ENCODE measurements at regions not wholly inside any gene's neighbourhood (a gene's known extent, or its start where the extent isn't known, plus 50 kb on each side); places are given as distances from the start of the nearest gene placed in this dataset.
"Not testable (repeated sequence)": the region's sequence is repeated elsewhere in the genome, so short reads cannot be mapped to it uniquely, and the experiment has no call there.

DNA sequence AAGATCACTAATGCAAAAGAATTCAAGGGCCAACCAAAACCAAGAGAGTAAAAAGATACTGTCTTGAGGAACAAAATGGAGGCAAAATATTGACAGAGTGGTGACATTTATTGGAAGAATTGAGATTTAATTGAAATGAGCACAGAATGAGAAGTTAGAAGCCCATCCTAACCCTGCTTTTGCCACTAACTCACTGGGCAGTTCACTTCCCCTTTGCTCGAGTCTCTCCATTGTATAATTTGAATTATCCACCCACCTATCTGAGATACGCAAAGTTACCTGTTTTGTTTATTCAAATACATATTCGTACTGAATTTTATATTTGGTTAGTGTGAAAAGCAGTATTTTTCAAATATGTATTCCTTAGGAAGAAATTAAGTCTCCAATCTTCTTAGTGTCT lies 204.5 kb upstream of the PRDM1 start:
- no peak for DNase-seq (ENCODE audit: low read depth)

DNA sequence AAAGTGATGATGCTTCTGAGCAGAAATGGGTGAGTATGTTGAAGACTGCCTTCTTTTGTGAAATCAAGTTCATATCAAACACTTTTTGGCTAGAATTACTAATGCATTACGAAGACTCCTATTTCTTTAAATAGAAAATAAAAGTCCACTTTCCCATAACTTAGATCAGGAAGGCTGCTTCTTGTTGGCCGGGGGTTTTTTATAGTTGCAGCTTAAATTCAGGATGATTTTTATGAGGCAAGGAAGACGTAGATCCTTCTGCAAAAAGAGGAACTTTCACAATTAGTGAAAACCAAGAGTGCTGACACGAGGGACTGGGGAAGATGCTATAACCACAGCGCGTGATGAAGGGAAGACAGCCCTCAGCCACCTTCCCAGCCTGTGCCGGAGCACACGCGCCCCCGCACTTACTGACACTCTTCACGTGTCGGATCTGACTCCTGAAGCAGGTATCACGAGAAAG lies 206.1 kb upstream of the PRDM1 start:
- DNase-seq (ENCODE audit: low read depth): no peak

DNA sequence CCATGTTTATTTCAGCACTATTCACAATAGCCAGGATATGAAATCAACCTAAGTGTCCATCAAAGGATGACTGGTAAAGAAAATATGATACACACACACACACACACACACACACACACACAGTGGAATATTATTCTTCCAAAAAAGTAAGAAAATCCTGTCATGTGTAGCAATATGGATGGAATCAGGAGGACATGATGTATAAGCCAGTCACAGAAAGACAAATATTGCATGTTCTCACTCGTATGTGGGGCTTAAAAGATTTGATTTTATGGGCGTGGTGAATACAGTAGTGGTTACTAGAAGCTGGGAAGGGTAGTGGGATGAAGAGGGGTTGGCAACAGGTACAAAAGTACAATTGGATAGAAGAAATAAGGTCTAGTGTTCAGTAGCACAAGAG lies 207.0 kb upstream of the PRDM1 start:
- DNase-seq (ENCODE audit: low read depth): no peak

DNA sequence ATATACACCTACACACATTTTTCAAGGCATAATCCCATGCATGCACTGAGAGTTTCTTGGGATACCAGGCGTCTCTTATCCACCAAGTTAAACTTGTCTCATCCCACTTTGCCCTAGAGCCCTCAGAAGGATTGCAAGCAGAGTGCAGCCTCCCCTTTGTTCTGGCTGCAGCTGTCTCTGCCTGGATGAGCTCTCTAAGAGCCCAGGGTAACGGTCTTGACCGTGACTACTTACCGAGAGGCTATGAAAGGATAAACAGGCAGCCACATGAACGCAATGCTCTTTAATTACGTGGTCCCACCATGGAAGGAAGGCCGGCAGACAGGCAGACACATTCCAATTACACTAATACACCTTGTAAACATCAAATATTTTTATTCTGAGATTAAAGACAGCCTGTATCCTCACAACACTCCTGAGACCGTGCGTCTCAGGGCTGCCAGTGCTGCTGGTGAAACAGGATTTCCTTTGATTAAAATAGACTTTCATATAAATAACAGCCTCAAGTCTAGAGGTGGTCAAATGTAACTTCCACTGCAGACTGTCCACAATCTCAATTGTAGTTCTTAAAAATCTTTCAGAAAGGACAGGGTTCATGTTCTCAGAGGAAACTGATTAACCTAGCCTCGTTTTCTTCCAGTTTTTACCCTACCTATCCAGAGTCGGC lies 210.0 kb upstream of the PRDM1 start:
- DNase-seq (ENCODE audit: low read depth): no peak

DNA sequence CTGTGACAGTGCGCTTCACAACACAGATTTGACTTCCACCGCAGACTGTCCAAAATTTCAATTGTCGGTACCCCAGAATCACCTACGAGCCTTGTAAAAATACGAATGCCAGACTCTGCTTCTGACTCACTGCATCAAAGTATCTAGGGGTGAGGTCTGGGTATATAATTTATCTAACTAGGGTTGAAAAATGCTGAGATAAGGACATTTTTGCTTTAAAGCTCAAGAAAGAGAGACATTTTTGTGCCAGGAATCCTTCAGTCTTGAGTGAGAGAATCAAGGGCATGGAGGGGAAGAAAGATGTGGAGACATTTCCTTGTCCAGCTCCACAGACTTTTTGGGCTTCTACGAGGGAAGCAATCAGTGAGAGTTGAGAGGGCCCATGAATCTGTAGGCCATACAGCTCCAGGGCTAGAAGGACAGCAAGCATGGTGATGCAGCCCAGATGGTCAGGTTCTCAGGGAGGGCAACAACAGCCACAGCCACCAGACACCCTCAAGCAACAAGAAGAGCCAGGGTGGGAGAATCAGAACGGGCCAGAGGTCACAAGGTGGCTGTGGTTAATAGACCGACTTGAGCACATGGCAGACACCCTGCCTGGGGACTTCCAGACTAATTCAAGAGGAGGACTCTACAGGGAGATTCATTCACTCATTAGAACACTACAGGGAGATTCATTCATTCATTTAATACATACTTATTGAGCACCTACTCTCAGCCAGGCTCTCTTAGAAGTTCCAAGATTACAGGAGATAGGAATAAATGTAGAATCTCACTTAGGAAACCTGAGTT lies 211.1 kb upstream of the PRDM1 start:
- DNase-seq (ENCODE audit: low read depth): no peak

DNA sequence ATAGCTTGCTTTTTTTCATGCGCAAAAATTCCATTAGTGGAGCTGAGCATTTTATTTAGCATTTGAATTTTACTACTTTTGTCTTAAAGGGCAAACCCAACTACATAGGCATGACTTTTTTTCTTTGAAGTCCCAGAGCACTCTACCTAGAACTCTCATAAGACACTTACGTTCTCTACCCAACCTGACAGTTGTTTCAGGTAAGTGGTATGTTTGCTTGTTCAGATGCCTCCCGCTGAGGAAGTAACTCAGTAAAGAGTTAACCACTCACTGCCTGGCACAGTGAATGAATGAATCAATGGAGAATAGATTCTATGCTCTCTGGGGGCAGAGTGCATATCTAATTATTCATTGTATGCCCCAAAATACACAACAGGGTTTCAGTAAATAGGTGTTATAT lies 212.3 kb upstream of the PRDM1 start:
- no peak for DNase-seq (ENCODE audit: low read depth)

DNA sequence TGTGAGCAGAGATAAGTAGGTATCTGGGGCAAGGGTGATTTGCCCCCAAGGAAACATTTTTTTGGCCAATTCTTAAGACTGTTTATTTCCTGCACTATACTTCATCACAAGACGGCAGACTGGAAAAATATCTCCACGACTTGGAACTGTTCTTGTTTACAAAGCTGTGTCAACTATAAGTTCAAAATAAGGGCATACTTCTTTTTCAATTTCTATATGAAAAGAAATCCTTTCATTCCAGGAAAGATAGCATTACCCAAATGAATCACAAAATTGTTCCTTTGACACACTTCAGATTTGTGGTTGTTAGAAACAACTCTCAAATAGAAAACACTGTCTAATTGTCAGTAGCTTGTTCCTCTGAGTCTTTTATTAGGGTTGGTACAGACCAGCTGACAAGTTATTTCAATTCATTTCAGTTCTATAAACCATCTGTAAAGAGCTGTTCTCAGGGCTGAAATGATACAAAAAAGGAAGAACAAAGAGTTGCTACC lies 212.9 kb upstream of the PRDM1 start:
- DNase-seq (ENCODE audit: low read depth): no peak

DNA sequence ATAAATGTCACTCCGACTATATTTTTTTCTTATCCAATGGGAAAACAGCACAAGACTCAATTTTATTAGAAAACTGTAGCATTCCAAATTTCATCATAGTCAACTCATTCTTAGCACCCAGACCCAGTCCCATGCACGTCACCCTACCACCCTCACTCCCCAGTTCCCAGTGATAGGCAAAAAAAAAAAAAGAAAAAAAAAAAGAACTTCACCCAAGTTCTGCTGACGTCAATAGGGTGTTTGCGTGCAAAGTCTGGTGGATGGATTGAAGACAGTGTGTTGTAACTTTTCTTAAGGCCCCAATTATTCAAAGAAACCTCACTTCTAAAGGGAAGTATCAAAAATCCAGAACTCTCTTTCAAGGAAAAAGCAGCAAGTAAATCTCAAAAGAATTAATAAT lies 213.9 kb upstream of the PRDM1 start:
- DNase-seq (ENCODE audit: low read depth): no peak

DNA sequence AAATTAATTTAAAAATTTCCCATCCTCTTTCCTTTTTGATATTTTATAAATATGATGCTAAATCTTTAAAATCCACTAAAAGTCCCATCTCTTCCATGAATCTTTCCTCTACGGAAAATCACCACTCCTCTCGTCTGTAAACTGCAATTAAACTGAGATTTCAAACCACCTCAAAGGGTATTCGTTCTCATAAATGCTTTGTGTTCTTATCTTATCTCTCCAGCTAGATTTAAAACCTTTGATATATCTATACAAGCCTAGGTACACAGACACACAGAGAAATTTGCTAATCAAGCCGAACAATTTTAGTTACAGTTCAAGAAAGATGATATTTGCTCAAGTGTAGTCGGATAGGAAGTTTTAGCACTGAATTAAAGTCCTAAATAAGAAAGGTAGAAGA lies 214.6 kb upstream of the PRDM1 start:
- no peak for DNase-seq (ENCODE audit: low read depth)

DNA sequence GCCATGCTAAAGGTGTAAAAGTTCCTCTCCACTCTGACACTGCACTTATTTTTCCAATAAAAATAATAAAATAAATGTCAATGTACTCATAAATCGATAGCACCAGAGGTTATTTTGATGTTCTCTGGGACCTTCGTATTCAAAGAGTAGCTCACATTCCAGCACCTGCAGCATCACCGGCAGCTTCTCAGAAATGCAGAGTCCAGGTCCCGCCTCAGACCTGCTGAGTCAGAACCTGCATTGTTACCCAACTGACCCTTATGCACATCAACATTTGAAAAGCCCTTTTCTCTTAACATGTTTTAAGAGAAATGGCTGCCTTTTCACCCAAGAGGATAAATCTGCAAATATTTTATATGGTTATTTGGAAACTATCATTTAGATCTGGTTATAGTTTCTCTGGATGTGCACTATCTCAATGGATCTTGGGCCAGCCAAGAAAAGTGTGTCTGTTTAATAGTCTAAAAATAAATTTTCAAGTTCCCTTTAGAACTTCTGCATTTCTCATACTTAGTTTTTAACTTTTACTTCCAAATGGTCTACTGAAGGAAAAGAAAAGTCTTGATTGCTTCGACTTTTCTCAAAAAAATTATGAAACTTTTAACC lies 216.2 kb upstream of the PRDM1 start:
- DNase-seq (ENCODE audit: low read depth): no peak

DNA sequence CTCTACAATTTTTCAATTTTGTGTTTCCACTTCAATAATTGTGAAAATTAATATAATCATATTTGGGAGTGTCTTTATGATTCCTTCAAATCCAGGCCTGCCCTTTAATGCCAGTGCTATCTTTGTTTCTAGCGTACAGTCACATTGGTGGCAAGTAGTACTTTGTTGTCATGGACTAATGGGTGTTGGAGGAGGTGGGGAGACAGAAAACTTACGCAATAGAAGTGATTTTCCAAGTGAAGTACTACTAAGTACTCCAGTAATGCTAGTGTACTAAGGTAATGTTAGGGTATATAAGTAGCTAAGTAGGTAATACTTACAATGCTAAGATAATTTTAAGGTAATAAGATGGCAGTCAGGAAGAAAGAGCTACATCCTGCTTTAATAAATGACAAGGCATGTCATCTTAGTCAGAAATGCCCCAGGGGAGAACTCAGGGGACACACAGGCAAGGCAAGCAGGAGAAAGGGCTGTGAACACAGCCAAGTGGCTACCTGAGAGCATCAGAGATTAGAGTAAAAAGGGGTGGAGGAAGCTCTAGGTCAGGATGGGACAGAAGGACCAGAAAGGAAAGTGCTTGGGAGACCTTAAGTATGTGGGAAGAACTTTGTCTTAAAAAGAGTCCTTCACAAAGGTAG lies 217.2 kb upstream of the PRDM1 start:
- DNase-seq (ENCODE audit: low read depth): no peak

DNA sequence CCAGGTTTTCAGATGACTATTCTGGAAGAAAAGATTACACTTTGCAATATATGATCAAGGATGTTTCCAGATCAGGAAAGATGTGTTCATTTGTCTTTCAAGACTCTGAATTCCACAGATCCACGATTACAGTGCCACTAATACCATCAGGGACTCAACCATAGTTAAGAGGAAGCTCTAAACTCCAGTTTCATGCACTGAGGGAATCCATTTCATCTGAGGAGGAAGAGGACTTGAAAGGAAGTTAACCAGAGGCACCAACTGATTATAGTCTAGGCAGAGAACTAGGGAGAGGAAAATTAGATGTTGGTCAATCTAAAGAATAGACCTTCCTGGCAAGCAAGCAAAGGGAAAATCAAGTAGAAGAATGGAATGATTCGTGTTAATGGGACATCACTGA lies 218.3 kb upstream of the PRDM1 start:
- no peak for DNase-seq (ENCODE audit: low read depth)

DNA sequence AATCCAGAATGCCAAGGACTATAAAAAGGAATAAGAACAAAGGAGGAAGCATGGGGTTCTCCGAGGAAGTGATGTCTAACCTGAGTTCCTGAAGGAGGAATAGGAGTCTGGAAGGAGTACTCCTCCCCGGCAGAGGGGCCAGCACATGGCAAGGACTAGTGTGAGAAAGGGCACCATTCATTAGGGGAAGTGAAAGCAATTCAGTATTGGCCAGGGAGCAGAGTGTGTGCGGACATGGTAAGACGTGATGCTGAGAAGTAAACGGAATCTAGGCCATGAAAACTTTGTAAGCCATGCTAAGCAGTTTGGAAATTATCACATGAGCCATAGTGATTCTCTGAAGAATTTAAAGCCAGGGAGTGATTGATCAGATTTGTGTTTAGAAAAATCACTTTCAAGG lies 218.9 kb upstream of the PRDM1 start:
- DNase-seq (ENCODE audit: low read depth): no peak

DNA sequence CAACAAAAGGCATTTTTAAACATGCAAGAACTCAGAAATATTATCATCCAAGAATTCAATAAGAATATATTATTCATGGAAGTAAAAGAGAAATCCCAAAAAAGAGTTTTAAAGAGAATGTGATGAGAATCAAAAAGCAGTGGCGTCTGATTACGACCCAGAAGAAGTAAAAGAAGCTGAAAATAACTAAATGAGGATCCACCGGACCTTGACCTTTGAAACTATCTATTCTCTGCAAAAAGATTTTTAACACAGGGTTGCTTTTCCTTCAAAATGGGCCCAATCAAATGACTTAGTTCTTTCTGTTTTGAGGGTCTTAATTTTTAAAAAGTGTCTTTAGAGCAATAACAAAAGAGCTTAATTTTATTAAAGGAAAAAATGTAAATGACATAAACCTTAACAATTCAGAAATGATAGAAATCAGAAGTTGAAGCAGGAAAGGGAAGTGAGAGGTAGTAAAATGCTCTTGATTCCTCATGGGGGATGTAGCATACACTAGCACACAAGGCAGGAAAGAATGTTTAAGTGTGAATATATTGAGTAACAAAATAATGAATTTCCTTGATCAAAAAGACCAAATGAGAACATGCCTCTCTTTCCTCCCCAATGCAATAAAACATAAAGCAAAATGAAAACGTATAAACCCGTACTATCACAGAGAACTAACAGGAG lies 223.1 kb upstream of the PRDM1 start:
- no peak for DNase-seq (ENCODE audit: low read depth)

DNA sequence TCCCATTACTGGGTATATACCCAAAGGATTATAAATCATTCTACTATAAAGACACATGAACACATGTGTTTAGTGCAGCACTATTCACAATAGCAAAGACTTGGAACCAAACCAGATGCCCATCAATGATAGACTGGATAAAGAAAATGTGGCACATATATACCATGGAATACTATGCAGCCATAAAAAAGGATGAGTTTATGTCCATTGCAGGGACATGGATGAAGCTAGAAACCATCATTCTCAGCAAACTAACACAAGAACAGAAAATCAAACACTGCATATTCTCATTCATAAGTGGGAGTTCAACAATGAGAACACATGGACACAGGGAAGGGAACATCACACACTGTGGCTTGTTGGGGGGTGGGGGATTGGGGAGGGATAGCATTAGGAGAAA lies 225.2 kb upstream of the PRDM1 start:
- DNase-seq (ENCODE audit: low read depth): not testable (repeated sequence)

DNA sequence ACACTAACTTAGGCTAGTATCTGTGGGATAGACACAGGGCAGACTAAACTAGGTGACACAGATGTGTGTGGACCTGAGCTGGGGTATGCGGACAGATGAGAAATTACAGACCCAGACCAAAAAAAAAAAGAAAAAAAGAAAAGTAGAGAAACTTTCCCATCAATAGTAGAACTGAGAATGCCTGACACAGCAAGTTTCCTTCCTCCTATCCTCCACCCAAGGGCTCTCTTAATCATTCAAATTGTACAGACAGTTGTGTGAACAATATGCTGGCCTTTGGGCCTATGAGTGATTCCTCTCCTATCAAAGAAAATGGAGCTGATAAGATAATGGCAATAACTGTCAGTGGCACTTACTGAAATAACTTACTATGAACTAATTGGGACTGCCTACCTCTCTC lies 226.7 kb upstream of the PRDM1 start:
- DNase-seq (ENCODE audit: low read depth): no peak

DNA sequence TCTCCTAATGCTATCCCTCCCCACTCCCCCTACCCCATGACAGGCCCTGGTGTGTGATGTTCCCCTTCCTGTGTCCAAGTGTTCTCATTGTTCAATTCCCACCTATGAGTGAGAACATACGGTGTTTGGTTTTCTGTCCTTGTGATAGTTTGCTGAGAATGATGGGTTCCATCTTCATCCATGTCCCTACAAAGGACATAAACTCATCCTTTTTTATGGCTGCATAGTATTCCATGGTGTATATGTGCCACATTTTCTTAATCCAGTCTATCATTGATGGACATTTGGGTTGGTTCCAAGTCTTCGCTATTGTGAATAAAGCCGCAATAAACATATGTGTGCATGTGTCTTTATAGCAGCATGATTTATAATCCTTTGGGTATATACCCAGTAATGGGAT lies 227.5 kb upstream of the PRDM1 start:
- not testable (repeated sequence) for DNase-seq (ENCODE audit: low read depth)

DNA sequence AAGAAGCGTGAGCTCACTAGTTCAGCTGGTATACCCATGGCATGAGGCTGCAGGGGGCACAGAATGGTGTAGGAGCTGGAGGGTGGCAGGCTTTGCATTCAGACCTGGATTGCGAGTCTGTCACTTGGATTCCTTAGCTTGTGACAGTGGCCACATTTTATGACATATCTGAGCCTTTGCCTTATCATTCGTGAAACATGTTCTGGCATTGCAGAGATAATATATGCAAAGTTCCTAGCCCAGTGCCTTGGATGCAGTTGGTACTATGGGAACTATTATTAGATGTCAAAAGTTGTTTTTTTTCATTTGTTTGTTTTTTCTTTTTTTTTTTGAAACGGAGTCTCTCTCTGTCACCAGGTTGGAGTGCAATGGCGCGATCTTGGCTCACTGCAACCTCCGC lies 230.7 kb upstream of the PRDM1 start:
- no peak for DNase-seq (ENCODE audit: low read depth)

DNA sequence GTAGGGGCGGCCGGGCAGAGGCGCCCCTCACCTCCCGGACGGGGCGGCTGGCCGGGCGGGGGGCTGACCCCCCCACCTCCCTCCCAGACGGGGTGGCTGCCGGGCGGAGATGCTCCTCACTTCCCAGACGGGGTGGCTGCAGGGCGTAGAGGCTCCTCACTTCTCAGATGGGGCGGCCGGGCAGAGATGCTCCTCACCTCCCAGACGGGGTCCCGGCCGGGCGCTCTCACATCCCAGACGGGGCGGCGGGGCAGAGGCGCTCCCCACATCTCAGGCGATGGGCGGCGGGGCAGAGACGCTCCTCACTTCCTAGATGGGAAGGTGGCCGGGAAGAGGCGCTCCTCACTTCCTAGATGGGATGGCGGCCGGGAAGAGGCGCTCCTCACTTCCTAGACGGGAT lies 232.2 kb upstream of the PRDM1 start:
- not testable (repeated sequence) for DNase-seq (ENCODE audit: low read depth)

DNA sequence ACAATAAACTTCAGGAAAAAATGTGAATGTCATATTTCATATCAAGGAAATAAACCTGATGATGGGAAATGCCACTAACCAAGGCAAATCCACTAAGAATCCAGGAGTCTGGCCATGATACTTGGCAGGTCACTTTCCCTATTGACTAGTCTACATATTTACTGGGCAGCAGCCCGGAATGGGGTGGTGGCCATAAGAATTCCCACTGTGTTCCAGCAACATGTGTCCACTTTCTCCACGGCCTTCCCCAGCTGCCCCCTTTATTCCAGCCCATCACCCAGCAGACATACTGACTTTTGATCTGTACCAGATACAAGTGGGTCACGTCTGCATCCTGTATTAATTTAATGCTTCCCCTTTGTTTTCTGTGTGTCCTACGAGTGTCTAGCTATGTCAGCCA lies 234.5 kb upstream of the PRDM1 start:
- DNase-seq (ENCODE audit: low read depth): no peak

DNA sequence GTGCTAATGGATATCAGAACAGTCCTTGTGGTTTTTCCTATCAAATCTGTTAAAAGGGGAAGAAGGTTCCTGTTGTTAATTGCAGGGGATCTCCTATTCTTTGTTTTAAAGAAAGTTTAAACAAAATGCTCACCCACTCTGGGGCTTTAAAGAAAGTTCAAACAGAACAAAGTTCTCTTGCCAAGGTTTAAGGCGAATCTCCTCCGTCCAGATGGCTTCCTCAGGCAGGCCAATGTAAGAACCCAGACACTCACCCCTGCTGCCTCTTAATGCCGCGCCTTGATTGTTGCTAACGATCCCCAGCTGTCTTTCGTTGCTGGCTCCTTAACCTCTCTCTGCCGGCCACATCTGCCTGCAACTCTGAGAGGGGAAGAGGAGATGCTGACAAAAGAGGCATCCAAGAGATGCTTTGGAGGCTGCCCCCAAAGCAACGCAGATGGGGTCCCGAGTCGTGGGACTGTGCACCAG lies 235.0 kb upstream of the PRDM1 start:
- DNase-seq (ENCODE audit: low read depth): no peak

Data from CMK (cell line).